SU-DHL-6 (cell line): ENCODE measurements at regions not wholly inside any gene's neighbourhood (a gene's known extent, or its start where the extent isn't known, plus 50 kb on each side); places are given as distances from the start of the nearest gene placed in this dataset.
"Not testable (repeated sequence)": the region's sequence is repeated elsewhere in the genome, so short reads cannot be mapped to it uniquely, and the experiment has no call there.

Experiments used
- CTCF ChIP-seq: fragments of 200-600 bp; sonication (generic); IDR thresholded peaks from one replicate; pipeline ENCODE4 v1.5.1; 2017; ENCODE audit warnings: antibody characterized with exemption, mild to moderate bottlenecking, low read length, moderate library complexity; ENCODE audit not compliant: insufficient read depth, poor library complexity, severe bottlenecking
- EZH2phosphoT487 ChIP-seq: fragments of 200-600 bp; sonication (generic), shearing (Covaris generic); conservative IDR thresholded peaks from 2 replicates; pipeline ENCODE4 v1.6.1; 2018; ENCODE audit warnings: mild to moderate bottlenecking, antibody characterized with exemption, low read length, moderate library complexity, mixed read lengths

- not testable (repeated sequence) for TF ChIP-seq CTCF, EZH2phosphoT487
Measured at GRCh38 chr11:86166287-86166686, 78.3 kb upstream of the EED start.
